ENCODE measurements at regions not wholly inside any gene's neighbourhood (a gene's known extent, or its start where the extent isn't known, plus 50 kb on each side); places are given as distances from the start of the nearest gene placed in this dataset.

GRCh38 chr12:13891902-13892301, 89.5 kb downstream of the GRIN2B start:
- DNase-seq (ENCODE audit: low read depth, low spot score) (no peak), ATAC-seq (no peak)
- intact Hi-C loops (cut with micrococcal nuclease; ENCODE audit: unreplicated experiment), result no loop called here
- H3K4me1 ChIP-seq (ENCODE audit: control insufficient read depth, insufficient read depth, low read length), result no peaks in the 10 kb centered on the region
- H3K36me3 ChIP-seq (ENCODE audit: control insufficient read depth, insufficient read depth, low read length), result no peaks in the 10 kb centered on the region
- no TSS peak for BruUV-seq (replicated peaks)
- in situ Hi-C loops (cut with HindIII; ENCODE audit: low pct_unique_long_range_greater_than_20kb, low sequenced_read_pairs), result no loop called here
- ChIA-PET POLR2A (no interaction called here), CTCF (no interaction called here)
- TF ChIP-seq POLR2AphosphoS5 (IDR thresholded peaks at IDR 0.05; ENCODE audit: low read depth, low read length) (no peak), CTCF (IDR thresholded peaks at IDR 0.05) (no peak), TCF7L2 (IDR thresholded peaks at IDR 0.05; ENCODE audit: low read depth, low read length) (no peak), REST (IDR thresholded peaks at IDR 0.05; ENCODE audit: insufficient read depth in 1 of 2, low read depth in 2 of 2, low read length in 1 of 2) (no peak), SIN3A (IDR thresholded peaks at IDR 0.05; ENCODE audit: borderline replicate concordance, insufficient read depth, low read depth, low read length) (no peak)
- no peak overlapping the region for H3K27ac ChIP-seq (ENCODE audit: low read length)
- H3K4me3 ChIP-seq (ENCODE audit: low read depth in 2 of 2, low read length in 2 of 2), result no peak overlapping the region
- H3K9me3 ChIP-seq (ENCODE audit: control insufficient read depth, insufficient read depth, low read depth, low read length), result no peaks in the 10 kb centered on the region
- H3K27me3 ChIP-seq (ENCODE audit: control insufficient read depth, insufficient read depth, low read length), result no peaks in the 10 kb centered on the region

GRCh38 chr12:13890943-13891342, 90.5 kb downstream of the GRIN2B start:
- Histone ChIP-seq H3K27ac (ENCODE audit: low read length) (no peak overlapping the region), H3K9me3 (ENCODE audit: control insufficient read depth, insufficient read depth, low read depth, low read length) (no peaks in the 10 kb centered on the region), H3K27me3 (ENCODE audit: control insufficient read depth, insufficient read depth, low read length) (no peaks in the 10 kb centered on the region), H3K36me3 (ENCODE audit: control insufficient read depth, insufficient read depth, low read length) (no peaks in the 10 kb centered on the region), H3K4me3 (ENCODE audit: low read depth in 2 of 2, low read length in 2 of 2) (no peak overlapping the region), H3K4me1 (ENCODE audit: control insufficient read depth, insufficient read depth, low read length) (no peaks in the 10 kb centered on the region)
- no TSS peak for BruUV-seq (replicated peaks)
- DNase-seq (ENCODE audit: low read depth, low spot score), result no peak
- POLR2A ChIA-PET, result no interaction called here
- no peak for ATAC-seq
- in situ Hi-C loops (cut with HindIII; ENCODE audit: low pct_unique_long_range_greater_than_20kb, low sequenced_read_pairs) (no loop called here), intact Hi-C loops (cut with micrococcal nuclease; ENCODE audit: unreplicated experiment) (no loop called here)
- CTCF ChIA-PET, result no interaction called here
- TF ChIP-seq SIN3A (IDR thresholded peaks at IDR 0.05; ENCODE audit: borderline replicate concordance, insufficient read depth, low read depth, low read length) (no peak), CTCF (IDR thresholded peaks at IDR 0.05) (no peak), POLR2AphosphoS5 (IDR thresholded peaks at IDR 0.05; ENCODE audit: low read depth, low read length) (no peak), TCF7L2 (IDR thresholded peaks at IDR 0.05; ENCODE audit: low read depth, low read length) (no peak), REST (IDR thresholded peaks at IDR 0.05; ENCODE audit: insufficient read depth in 1 of 2, low read depth in 2 of 2, low read length in 1 of 2) (no peak)

Measured in Panc1 (cell line).